Suprapubic skin (tissue), 3 donors: ENCODE measurements at regions not wholly inside any gene's neighbourhood (a gene's known extent, or its start where the extent isn't known, plus 50 kb on each side); places are given as distances from the start of the nearest gene placed in this dataset.

Experiments used
- EP300 ChIP-seq: sonication (generic); formaldehyde crosslinking; IDR thresholded peaks from one replicate; pipeline ENCODE4 v1.6.1; 2017; ENCODE audit warnings: antibody characterized with exemption
- TF ChIP-seq, protein P1 (sequence below), 2 donors: fragments of 200-600 bp in 1 of 2; fragments of 450-650 bp in 1 of 2; sonication (generic) in 1 of 2; IDR thresholded peaks; one replicate each; pipeline ENCODE4 v1.5.1; 2016 to 2019; ENCODE audit warnings: antibody characterized with exemption in 2 of 2, mild to moderate bottlenecking in 1 of 2, moderate library complexity in 1 of 2

DNA sequence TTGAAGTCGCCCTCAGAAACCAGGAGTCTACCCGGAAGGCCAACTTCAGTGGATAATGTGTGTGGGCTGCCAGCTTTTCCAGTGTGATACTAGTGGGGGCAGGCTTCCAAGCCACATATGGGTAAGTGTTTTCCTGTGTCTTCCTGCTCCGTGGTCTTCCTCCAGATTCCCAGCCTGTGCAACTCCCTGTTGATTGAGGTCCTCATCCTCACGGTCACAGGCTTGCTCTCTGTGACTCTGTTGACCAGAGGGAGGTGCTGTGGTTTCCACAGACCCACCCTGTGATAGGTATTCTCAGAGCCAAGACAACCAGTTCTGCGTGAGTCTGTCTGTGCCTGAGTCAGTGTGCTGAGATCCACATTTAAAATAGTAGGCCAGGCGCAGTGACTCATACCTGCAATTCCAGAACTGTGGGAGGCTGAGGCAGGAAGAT, 388.0 kb upstream of the IRX2 start:
- TF ChIP-seq, protein P1, sequence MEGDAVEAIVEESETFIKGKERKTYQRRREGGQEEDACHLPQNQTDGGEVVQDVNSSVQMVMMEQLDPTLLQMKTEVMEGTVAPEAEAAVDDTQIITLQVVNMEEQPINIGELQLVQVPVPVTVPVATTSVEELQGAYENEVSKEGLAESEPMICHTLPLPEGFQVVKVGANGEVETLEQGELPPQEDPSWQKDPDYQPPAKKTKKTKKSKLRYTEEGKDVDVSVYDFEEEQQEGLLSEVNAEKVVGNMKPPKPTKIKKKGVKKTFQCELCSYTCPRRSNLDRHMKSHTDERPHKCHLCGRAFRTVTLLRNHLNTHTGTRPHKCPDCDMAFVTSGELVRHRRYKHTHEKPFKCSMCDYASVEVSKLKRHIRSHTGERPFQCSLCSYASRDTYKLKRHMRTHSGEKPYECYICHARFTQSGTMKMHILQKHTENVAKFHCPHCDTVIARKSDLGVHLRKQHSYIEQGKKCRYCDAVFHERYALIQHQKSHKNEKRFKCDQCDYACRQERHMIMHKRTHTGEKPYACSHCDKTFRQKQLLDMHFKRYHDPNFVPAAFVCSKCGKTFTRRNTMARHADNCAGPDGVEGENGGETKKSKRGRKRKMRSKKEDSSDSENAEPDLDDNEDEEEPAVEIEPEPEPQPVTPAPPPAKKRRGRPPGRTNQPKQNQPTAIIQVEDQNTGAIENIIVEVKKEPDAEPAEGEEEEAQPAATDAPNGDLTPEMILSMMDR (IDR thresholded peaks at IDR 0.05), result no peak
- TF ChIP-seq EP300, result no peak
